Pancreas (tissue), 10 donors: ENCODE measurements at regions not wholly inside any gene's neighbourhood (a gene's known extent, or its start where the extent isn't known, plus 50 kb on each side); places are given as distances from the start of the nearest gene placed in this dataset.

Source experiments
- ATAC-seq, 4 donors: fragments of 200-7000 bp; cut with Tn5 transposase; one replicate each; pipeline versions ENCODE4 v1.8.0 to v1.9.1; 2020; ENCODE audit warnings: mild to moderate bottlenecking in 4 of 4, moderate library complexity in 4 of 4
- DNase-seq, 6 donors: peaks; one replicate each; pipeline ENCODE4 v3.0.0-alpha.2; 2020
- FAIRE-seq: peaks from 2 replicates; lab custom pipeline; 2012; peaks lifted over from hg19 to GRCh38; lab: Jason Lieb, UNC
- H3K27ac ChIP-seq, 4 donors: fragments of 200-600 bp; sonication (generic); 1 replicate in 3 of 4; 2 replicates in 1 of 4; pipeline versions ENCODE4 v1.5.0 to v1.8.0; 2020
- H3K27me3 ChIP-seq, 4 donors: fragments of 200-600 bp; one replicate each; pipeline ENCODE4 v1.8.0; 2021
- H3K36me3 ChIP-seq, 3 donors: fragments of 200-600 bp; sonication (generic) in 1 of 3; one replicate each; pipeline versions ENCODE4 v1.5.0 to v1.8.0; 2020 to 2021
- H3K4me1 ChIP-seq, 3 donors: fragments of 200-600 bp; one replicate each; pipeline ENCODE4 v1.8.0; 2021
- H3K4me3 ChIP-seq, 4 donors: fragments of 200-600 bp; sonication (generic) in 2 of 4; one replicate each; pipeline versions ENCODE4 v1.5.0 to v1.8.0; 2020 to 2021
- H3K9me3 ChIP-seq, 4 donors: fragments of 200-600 bp; one replicate each; pipeline ENCODE4 v1.8.0; 2021
- CTCF ChIP-seq, 4 donors: fragments of 200-600 bp; sonication (generic) in 3 of 4; IDR thresholded peaks; one replicate each; pipeline versions ENCODE4 v1.5.0 to v1.8.0; 2021; ENCODE audit warnings: antibody characterized with exemption in 4 of 4
- WGBS, 2 donors: extraction: QIAGEN DNeasy Blood & Tissue Kit; methylation state at CpG; one replicate each; pipeline ENCODE4 v1.1.7; 2013; 5-methylcytosine and 5-hydroxymethylcytosine counted together
- intact Hi-C, 3 donors: fragments of 100-400 bp; cut with DNase I; formaldehyde crosslinking; loops; one replicate each; pipeline versions ENCODE4 v1.11.1 to v1.14.2; 2022
- donor health status: healthy with polysubstance abuse.
- donor health status: DM: no; HTN: no; CAD: no; lungs with moderate emphysema.
- donor health status: DM: no; HTN: no; CAD: no.
- donor health status: control.
- donor health status: control.
- donor health status: Bipolar disorder and iron deficiency.
- donor health status: DM: yes; HTN: yes; CAD: no.
- donor health status: DM: no; HTN: no; CAD: no.
- donor health status: DM: no; HTN: no; CAD: no.
- donor health status: DM: yes; HTN: yes; CAD: no.

GRCh38 chr13:74434782-74435181, 300.6 kb upstream of the KLF12 start:
- WGBS, 2 donors = 31 to 64% methylated on average over 2 of the region's 2 CpGs
- no peaks in the 10 kb centered on the region for H3K27me3 ChIP-seq
- FAIRE-seq (no peak), ATAC-seq (peak in 1 of 4 donors; percentile 58), DNase-seq (no peak)
- H3K36me3 ChIP-seq = no peaks in the 10 kb centered on the region
- no peak overlapping the region for H3K27ac ChIP-seq
- intact Hi-C loops = no loop called here
- H3K4me1 ChIP-seq = no peaks in the 10 kb centered on the region
- H3K4me3 ChIP-seq = no peak overlapping the region
- H3K9me3 ChIP-seq = no peaks in the 10 kb centered on the region
- TF ChIP-seq CTCF (IDR thresholded peaks at IDR 0.05) = no peak

GRCh38 chr13:74424455-74424854, 290.3 kb upstream of the KLF12 start:
- TF ChIP-seq CTCF (IDR thresholded peaks at IDR 0.05) = no peak
- H3K4me3 ChIP-seq = no peak overlapping the region
- no peaks in the 10 kb centered on the region for H3K4me1 ChIP-seq
- DNase-seq (no peak), ATAC-seq (no peak), FAIRE-seq (no peak)
- no peaks in the 10 kb centered on the region for H3K36me3 ChIP-seq
- no peaks in the 10 kb centered on the region for H3K9me3 ChIP-seq
- H3K27ac ChIP-seq = no peak overlapping the region
- intact Hi-C loops = no loop called here
- 77 to 84% methylated on average over 3 of the region's 3 CpGs for whole genome bisulfite sequencing, 2 donors
- no peaks in the 10 kb centered on the region for H3K27me3 ChIP-seq

GRCh38 chr13:74423434-74423833, 289.2 kb upstream of the KLF12 start:
- H3K27ac ChIP-seq = no peak overlapping the region
- H3K4me3 ChIP-seq = no peak overlapping the region
- no peaks in the 10 kb centered on the region for H3K27me3 ChIP-seq
- DNase-seq = no peak
- ATAC-seq = no peak
- no peaks in the 10 kb centered on the region for H3K4me1 ChIP-seq
- no peak for TF ChIP-seq CTCF (IDR thresholded peaks at IDR 0.05)
- no peaks in the 10 kb centered on the region for H3K9me3 ChIP-seq
- intact Hi-C loops = no loop called here
- WGBS, 2 donors = 57 to 67% methylated on average over 3 of the region's 3 CpGs
- no peak for FAIRE-seq
- no peaks in the 10 kb centered on the region for H3K36me3 ChIP-seq

- intact Hi-C loops = no loop called here
- Histone ChIP-seq H3K4me1 (no peaks in the 10 kb centered on the region), H3K4me3 (no peak overlapping the region), H3K27me3 (no peaks in the 10 kb centered on the region), H3K9me3 (no peaks in the 10 kb centered on the region), H3K36me3 (no peaks in the 10 kb centered on the region), H3K27ac (no peak overlapping the region)
- TF ChIP-seq CTCF (IDR thresholded peaks at IDR 0.05) = no peak
- FAIRE-seq (no peak), ATAC-seq (no peak), DNase-seq (no peak)
- 70 to 72% methylated on average over 6 of the region's 6 CpGs for WGBS, 2 donors
These were observed 280.3 kb upstream of the KLF12 start for GRCh38 chr13:74414458-74414857.

GRCh38 chr13:74413482-74413881, 279.3 kb upstream of the KLF12 start:
- H3K4me1 ChIP-seq = no peaks in the 10 kb centered on the region
- no peak overlapping the region for H3K4me3 ChIP-seq
- no peak overlapping the region for H3K27ac ChIP-seq
- no peaks in the 10 kb centered on the region for H3K36me3 ChIP-seq
- no peak for DNase-seq
- TF ChIP-seq CTCF (IDR thresholded peaks at IDR 0.05) = no peak
- 89 to 92% methylated on average over 8 of the region's 8 CpGs for WGBS, 2 donors
- H3K27me3 ChIP-seq = no peaks in the 10 kb centered on the region
- intact Hi-C loops = no loop called here
- no peak for FAIRE-seq
- no peak for ATAC-seq
- H3K9me3 ChIP-seq = no peaks in the 10 kb centered on the region
